SK-N-SH (cell line): ENCODE measurements at regions not wholly inside any gene's neighbourhood (a gene's known extent, or its start where the extent isn't known, plus 50 kb on each side); places are given as distances from the start of the nearest gene placed in this dataset.

Experiments
- CTCF ChIA-PET: fragments of 300-600, 350-600 bp; formaldehyde crosslinking; extraction: SDS; loops from one replicate; lab custom pipeline; 2021; lab: Yijun Ruan, JAX
- POLR2A ChIA-PET: fragments of 350-600 bp; sonication (Branson Sonifier 250); formaldehyde crosslinking; extraction: SDS; loops from one replicate; lab custom pipeline; 2020; ENCODE audit warnings: antibody characterized with exemption, inconsistent platforms; lab: Yijun Ruan, JAX
- DNase-seq: peaks from one replicate; pipeline ENCODE4 v3.0.0; 2012
- H2AFZ ChIP-seq: fragments of 200-600 bp; sonication (generic); 2 replicates; pipeline ENCODE4 v1.8.1; 2016; ENCODE audit warnings: antibody characterized with exemption, mild to moderate bottlenecking, low read depth
- H3F3A ChIP-seq: fragments of 200-600 bp; sonication (generic); replicated peaks from 2 replicates; pipeline ENCODE3; 2016; ENCODE audit warnings: antibody characterized with exemption, mild to moderate bottlenecking; ENCODE audit not compliant: insufficient read depth
- H3K27ac ChIP-seq, 2 experiments: fragments of 200-500 bp in 1 of 2; fragments of 200-600 bp in 1 of 2; sonication (Bioruptor generic) in 1 of 2; sonication (generic), shearing (Covaris generic) in 1 of 2; 2 replicates each; pipeline versions ENCODE4 v1.5.1 to v1.6.1; 2014 to 2016; ENCODE audit warnings: low read depth in 2 of 2, inconsistent platforms in 1 of 2, low read length in 1 of 2, mild to moderate bottlenecking in 1 of 2, mixed read lengths in 1 of 2
- H3K27me3 ChIP-seq: fragments of 200-600 bp; sonication (generic), shearing (Covaris generic); 2 replicates; pipeline ENCODE4 v1.6.1; 2016; ENCODE audit warnings: mixed run types; ENCODE audit not compliant: insufficient read depth
- H3K36me3 ChIP-seq, 2 experiments: fragments of 200-500 bp in 1 of 2; fragments of 200-600 bp in 1 of 2; sonication (Bioruptor generic) in 1 of 2; sonication (generic) in 1 of 2; replicated peaks in 1 of 2; 2 replicates each; pipeline versions ENCODE3 to v1.5.1; 2014 to 2016; ENCODE audit warnings: low read length in 1 of 2, mild to moderate bottlenecking in 1 of 2; ENCODE audit not compliant: insufficient read depth in 2 of 2, control insufficient read depth in 1 of 2
- H3K4me1 ChIP-seq, 2 experiments: fragments of 200-500 bp in 1 of 2; fragments of 200-600 bp in 1 of 2; sonication (Bioruptor generic) in 1 of 2; sonication (generic), shearing (Covaris generic) in 1 of 2; 2 replicates each; pipeline versions ENCODE4 v1.5.1 to v1.6.1; 2014 to 2016; ENCODE audit warnings: low read depth in 1 of 2, low read length in 1 of 2, mixed run types in 1 of 2; ENCODE audit not compliant: insufficient read depth in 2 of 2, control insufficient read depth in 1 of 2
- H3K4me2 ChIP-seq: fragments of 200-600 bp; sonication (generic), shearing (Covaris generic); 2 replicates; pipeline ENCODE4 v1.6.1; 2017; ENCODE audit warnings: mixed run types
- H3K4me3 ChIP-seq, 2 experiments: fragments of 200-500 bp in 1 of 2; fragments of 200-600 bp in 1 of 2; sonication (Bioruptor generic) in 1 of 2; sonication (generic), shearing (Covaris generic) in 1 of 2; 2 replicates each; pipeline versions ENCODE4 v1.5.1 to v1.8.1; 2014 to 2016; ENCODE audit warnings: low read depth in 2 of 2, inconsistent platforms in 1 of 2, low read length in 1 of 2, mild to moderate bottlenecking in 1 of 2, mixed read lengths in 1 of 2, moderate library complexity in 1 of 2
- H3K79me2 ChIP-seq: fragments of 200-600 bp; sonication (generic); 2 replicates; pipeline ENCODE4 v1.8.1; 2017; ENCODE audit warnings: mild to moderate bottlenecking; ENCODE audit not compliant: insufficient read depth
- H3K9ac ChIP-seq: fragments of 200-600 bp; sonication (generic); 2 replicates; pipeline ENCODE4 v1.6.1; 2017; ENCODE audit warnings: mixed run types
- H3K9me2 ChIP-seq: fragments of 200-600 bp; sonication (generic); 2 replicates; pipeline ENCODE4 v1.6.1; 2017; ENCODE audit warnings: mixed run types
- H3K9me3 ChIP-seq: fragments of 200-600 bp; sonication (generic); 2 replicates; pipeline ENCODE4 v1.6.1; 2017; ENCODE audit warnings: mixed run types, mild to moderate bottlenecking, moderate library complexity
- H4K20me1 ChIP-seq: fragments of 200-600 bp; sonication (generic); 2 replicates; pipeline ENCODE4 v1.6.1; 2017; ENCODE audit warnings: mild to moderate bottlenecking, mixed run types; ENCODE audit not compliant: insufficient read depth
- CHD2 ChIP-seq: fragments of 150-350 bp; IDR thresholded peaks from 2 replicates; pipeline ENCODE4 v1.6.1; 2018; ENCODE audit warnings: low read length; ENCODE audit not compliant: partially characterized antibody
- CTCF ChIP-seq: fragments of 200-600 bp; sonication (generic); IDR thresholded peaks from 2 replicates; pipeline ENCODE4 v1.6.1; 2017; ENCODE audit warnings: antibody characterized with exemption, mild to moderate bottlenecking, moderate library complexity
- FOSL2 ChIP-seq: IDR thresholded peaks from 2 replicates; pipeline ENCODE4 v1.4.0; 2012; ENCODE audit warnings: low read depth, mild to moderate bottlenecking, moderate library complexity, borderline replicate concordance
- FOXJ3 ChIP-seq: sonication (generic); formaldehyde crosslinking; IDR thresholded peaks from 2 replicates; pipeline ENCODE4 v1.5.1; 2020; ENCODE audit warnings: mild to moderate bottlenecking, missing genetic modification reagents
- FOXM1 ChIP-seq: IDR thresholded peaks from 2 replicates; pipeline ENCODE4 v1.4.0; 2012; ENCODE audit warnings: low read depth, mild to moderate bottlenecking
- GABPA ChIP-seq: IDR thresholded peaks from 2 replicates; pipeline ENCODE4 v1.4.0; 2012; ENCODE audit warnings: low read depth, mild to moderate bottlenecking
- GATA2 ChIP-seq: sonication (generic); formaldehyde crosslinking; IDR thresholded peaks from 2 replicates; pipeline ENCODE4 v1.5.0; 2020; ENCODE audit warnings: mild to moderate bottlenecking, missing genetic modification reagents
- JUND ChIP-seq: IDR thresholded peaks from 2 replicates; pipeline ENCODE4 v1.4.0; 2012
- MAX ChIP-seq: IDR thresholded peaks from 2 replicates; pipeline ENCODE4 v1.4.0; 2012; ENCODE audit warnings: low read depth
- MEF2A ChIP-seq: IDR thresholded peaks from 2 replicates; pipeline ENCODE4 v1.4.0; 2012; ENCODE audit warnings: low read depth, borderline replicate concordance
- MXI1 ChIP-seq: IDR thresholded peaks from 2 replicates; pipeline ENCODE4 v1.6.1; 2012; ENCODE audit warnings: mild to moderate bottlenecking, low read depth, low read length, improper control_type of control experiment
- NFIC ChIP-seq: IDR thresholded peaks from 2 replicates; pipeline ENCODE4 v1.4.0; 2012; ENCODE audit warnings: borderline replicate concordance
- PBX3 ChIP-seq: IDR thresholded peaks from 2 replicates; pipeline ENCODE4; 2012
- POLR2AphosphoS5 ChIP-seq: IDR thresholded peaks from 2 replicates; pipeline ENCODE4 v1.6.1; 2012; ENCODE audit warnings: low read depth, low read length
- RAD21 ChIP-seq: IDR thresholded peaks from 2 replicates; pipeline ENCODE4 v1.6.1; 2012; ENCODE audit warnings: mild to moderate bottlenecking, low read length
- RCOR1 ChIP-seq: fragments of 150-350 bp; IDR thresholded peaks from 2 replicates; pipeline ENCODE4 v1.6.1; 2017; ENCODE audit warnings: antibody characterized with exemption, low read length
- RFX5 ChIP-seq: IDR thresholded peaks from 2 replicates; pipeline ENCODE4 v1.6.1; 2012; ENCODE audit warnings: mild to moderate bottlenecking, improper control_type of control experiment, low read length
- RXRA ChIP-seq: IDR thresholded peaks from 2 replicates; pipeline ENCODE4 v1.4.0; 2012; ENCODE audit warnings: low read depth, mild to moderate bottlenecking, borderline replicate concordance
- SIN3A ChIP-seq: IDR thresholded peaks from 2 replicates; pipeline ENCODE4 v1.6.1; 2012; ENCODE audit warnings: low read depth, mild to moderate bottlenecking, low read length, moderate library complexity, borderline replicate concordance
- TAF1 ChIP-seq: IDR thresholded peaks from 2 replicates; pipeline ENCODE4 v1.6.1; 2012; ENCODE audit warnings: low read depth, mild to moderate bottlenecking, low read length, moderate library complexity, borderline replicate concordance
- TCF12 ChIP-seq: IDR thresholded peaks from 2 replicates; pipeline ENCODE4 v1.4.0; 2012
- TEAD4 ChIP-seq: IDR thresholded peaks from 2 replicates; pipeline ENCODE4 v1.4.0; 2012; ENCODE audit warnings: mild to moderate bottlenecking, borderline replicate concordance; ENCODE audit not compliant: insufficient read depth
- USF1 ChIP-seq: IDR thresholded peaks from 2 replicates; pipeline ENCODE4 v1.4.0; 2012; ENCODE audit warnings: low read depth, borderline replicate concordance
- USF2 ChIP-seq: fragments of 150-350 bp; IDR thresholded peaks from 2 replicates; pipeline ENCODE4 v1.6.1; 2017; ENCODE audit warnings: antibody characterized with exemption, low read length, low read depth, borderline replicate concordance
- WGBS: methylation state at CpG from one replicate; pipeline ENCODE4 v1.1.6; 2017; ENCODE audit warnings: low lambda C conversion rate; 5-methylcytosine and 5-hydroxymethylcytosine counted together

- Histone ChIP-seq H3K4me3 (no peak overlapping the region), H3F3A (no peaks in the 10 kb centered on the region), H3K36me3 (no peaks in the 10 kb centered on the region), H3K4me1 (0 out of 4 replicates have a peak, but pooled peaks cover 0 to 3% of the 10 kb centered on the region in 2 experiments), H3K27ac (no peak overlapping the region), H3K9me3 (no peaks in the 10 kb centered on the region), H3K9ac (no peak overlapping the region), H2AFZ (no peak overlapping the region), H3K79me2 (no peaks in the 10 kb centered on the region), H4K20me1 (no peaks in the 10 kb centered on the region), H3K9me2 (no peaks in the 10 kb centered on the region), H3K27me3 (no peaks in the 10 kb centered on the region), H3K4me2 (no peak overlapping the region)
- ChIA-PET CTCF (no interaction called here), POLR2A (no interaction called here)
- no peak for TF ChIP-seq RCOR1
- TF ChIP-seq GATA2 (CRISPR knock-in tag): no peak
- TF ChIP-seq GABPA: no peak
- TF ChIP-seq MEF2A: no peak
- no peak for TF ChIP-seq USF2
- TF ChIP-seq RAD21: no peak
- TF ChIP-seq NFIC: no peak
- no peak for TF ChIP-seq FOSL2
- no peak for TF ChIP-seq PBX3
- TF ChIP-seq JUND: no peak
- TF ChIP-seq FOXM1: no peak
- TF ChIP-seq RXRA: no peak
- TF ChIP-seq CTCF: no peak
- TF ChIP-seq POLR2AphosphoS5: no peak
- no peak for TF ChIP-seq FOXJ3 (CRISPR knock-in tag)
- no peak for TF ChIP-seq TAF1
- DNase-seq: no peak
Observed at GRCh38 chr14:83290447-83290846, 1756.8 kb upstream of the SEL1L start.

- POLR2A ChIA-PET: no interaction called here
- CTCF ChIA-PET: interaction anchor here (1.2 kb wide), 1 partner anchor 9 kb away, joined by 6 read pairs; no protein-coding TSS in a partner anchor
- no peaks in the 10 kb centered on the region for H3K9me3 ChIP-seq
Observed at GRCh38 chr14:83291714-83292113, 1758.1 kb upstream of the SEL1L start.

More at GRCh38 chr14:83291714-83292113, 1758.1 kb upstream of the SEL1L start:
- TF ChIP-seq NFIC (no peak), MEF2A (no peak), GABPA (no peak), MAX (no peak), FOXM1 (no peak), RFX5 (no peak), CHD2 (no peak), FOXJ3 (CRISPR knock-in tag) (no peak), POLR2AphosphoS5 (no peak), RAD21 (no peak), MXI1 (no peak), TEAD4 (no peak), USF1 (no peak), SIN3A (no peak), TCF12 (no peak), RXRA (no peak)
- Histone ChIP-seq H3K36me3 (no peaks in the 10 kb centered on the region), H3K9ac (no peak overlapping the region), H3K4me2 (no peak overlapping the region), H3K4me3 (no peak overlapping the region), H3K79me2 (no peaks in the 10 kb centered on the region), H3K27ac (no peak overlapping the region), H3K9me2 (no peaks in the 10 kb centered on the region), H3K4me1 (0 out of 4 replicates have a peak, but pooled peaks cover 0 to 5% of the 10 kb centered on the region in 2 experiments), H2AFZ (no peak overlapping the region), H4K20me1 (no peaks in the 10 kb centered on the region), H3K27me3 (no peaks in the 10 kb centered on the region), H3F3A (no peaks in the 10 kb centered on the region)
- DNase-seq: no peak
- 5% methylated on average over 1 of the region's 1 CpG for WGBS
